ENCODE measurements at regions not wholly inside any gene's neighbourhood (a gene's known extent, or its start where the extent isn't known, plus 50 kb on each side); places are given as distances from the start of the nearest gene placed in this dataset.

GRCh38 chr18:22018366-22018765 is 151.0 kb upstream of the GATA6 start (continued):
- TF ChIP-seq SOX13 (IDR thresholded peaks at IDR 0.05) (no peak), SOX13 (CRISPR knock-in tag; conservative IDR thresholded peaks at IDR 0.05 in 1 of 2, IDR thresholded peaks at IDR 0.05 in 1 of 2) (peak in 1 of 2 experiments; percentile 64; a peak in 1 of 4 replicates), BCL6 (CRISPR knock-in tag; IDR thresholded peaks at IDR 0.05) (peak; percentile 64), MZF1 (CRISPR knock-in tag; IDR thresholded peaks at IDR 0.05; ENCODE audit: borderline replicate concordance) (no peak), ZNF841 (CRISPR knock-in tag; IDR thresholded peaks at IDR 0.05; ENCODE audit: borderline replicate concordance) (no peak), HNRNPL (IDR thresholded peaks at IDR 0.05; ENCODE audit: low read depth, low read length) (no peak), ZKSCAN8 (CRISPR knock-in tag; IDR thresholded peaks at IDR 0.05; ENCODE audit: borderline replicate concordance) (no peak), CCAR2 (optimal IDR thresholded peaks at IDR 0.05; ENCODE audit: low read depth, low read length) (no peak), MTA1 (CRISPR knock-in tag; IDR thresholded peaks at IDR 0.05; ENCODE audit: borderline replicate concordance) (no peak), LCORL (IDR thresholded peaks at IDR 0.05) (no peak), LCORL (CRISPR knock-in tag; IDR thresholded peaks at IDR 0.05) (no peak), SRF (IDR thresholded peaks at IDR 0.05; ENCODE audit: low read depth, low read length) (no peak), KLF16 (CRISPR knock-in tag; IDR thresholded peaks at IDR 0.05) (0 out of 4 replicates have a peak, but pooled peaks of 1 of the 2 experiments have one; percentile 30), THRA (CRISPR knock-in tag; IDR thresholded peaks at IDR 0.05; ENCODE audit: borderline replicate concordance) (0 out of 2 replicates have a peak, but pooled peaks have one; percentile 20), GLMP (CRISPR knock-in tag; IDR thresholded peaks at IDR 0.05; ENCODE audit: borderline replicate concordance) (no peak), FOXP1 (IDR thresholded peaks at IDR 0.05) (0 out of 2 replicates have a peak, but pooled peaks have one; percentile 25), FOXP1 (CRISPR knock-in tag; IDR thresholded peaks at IDR 0.05) (peak; percentile 81), ZNF562 (CRISPR knock-in tag; IDR thresholded peaks at IDR 0.05; ENCODE audit: borderline replicate concordance) (no peak), KAT2B (IDR thresholded peaks at IDR 0.05; ENCODE audit: borderline replicate concordance, low read depth, low read length) (no peak), MTF1 (CRISPR knock-in tag; IDR thresholded peaks at IDR 0.05) (no peak), CEBPG (CRISPR knock-in tag; IDR thresholded peaks at IDR 0.05) (0 out of 2 replicates have a peak, but pooled peaks have one; percentile 25), ZNF614 (CRISPR knock-in tag; IDR thresholded peaks at IDR 0.05; ENCODE audit: borderline replicate concordance) (no peak), MAX (IDR thresholded peaks at IDR 0.05) (no peak), ZNF790 (CRISPR knock-in tag; IDR thresholded peaks at IDR 0.05; ENCODE audit: borderline replicate concordance) (no peak), ZNF850 (CRISPR knock-in tag; conservative IDR thresholded peaks at IDR 0.05) (no peak), RARA (CRISPR knock-in tag; IDR thresholded peaks at IDR 0.05) (peak; percentile 69)
- TF ChIP-seq, protein P1, sequence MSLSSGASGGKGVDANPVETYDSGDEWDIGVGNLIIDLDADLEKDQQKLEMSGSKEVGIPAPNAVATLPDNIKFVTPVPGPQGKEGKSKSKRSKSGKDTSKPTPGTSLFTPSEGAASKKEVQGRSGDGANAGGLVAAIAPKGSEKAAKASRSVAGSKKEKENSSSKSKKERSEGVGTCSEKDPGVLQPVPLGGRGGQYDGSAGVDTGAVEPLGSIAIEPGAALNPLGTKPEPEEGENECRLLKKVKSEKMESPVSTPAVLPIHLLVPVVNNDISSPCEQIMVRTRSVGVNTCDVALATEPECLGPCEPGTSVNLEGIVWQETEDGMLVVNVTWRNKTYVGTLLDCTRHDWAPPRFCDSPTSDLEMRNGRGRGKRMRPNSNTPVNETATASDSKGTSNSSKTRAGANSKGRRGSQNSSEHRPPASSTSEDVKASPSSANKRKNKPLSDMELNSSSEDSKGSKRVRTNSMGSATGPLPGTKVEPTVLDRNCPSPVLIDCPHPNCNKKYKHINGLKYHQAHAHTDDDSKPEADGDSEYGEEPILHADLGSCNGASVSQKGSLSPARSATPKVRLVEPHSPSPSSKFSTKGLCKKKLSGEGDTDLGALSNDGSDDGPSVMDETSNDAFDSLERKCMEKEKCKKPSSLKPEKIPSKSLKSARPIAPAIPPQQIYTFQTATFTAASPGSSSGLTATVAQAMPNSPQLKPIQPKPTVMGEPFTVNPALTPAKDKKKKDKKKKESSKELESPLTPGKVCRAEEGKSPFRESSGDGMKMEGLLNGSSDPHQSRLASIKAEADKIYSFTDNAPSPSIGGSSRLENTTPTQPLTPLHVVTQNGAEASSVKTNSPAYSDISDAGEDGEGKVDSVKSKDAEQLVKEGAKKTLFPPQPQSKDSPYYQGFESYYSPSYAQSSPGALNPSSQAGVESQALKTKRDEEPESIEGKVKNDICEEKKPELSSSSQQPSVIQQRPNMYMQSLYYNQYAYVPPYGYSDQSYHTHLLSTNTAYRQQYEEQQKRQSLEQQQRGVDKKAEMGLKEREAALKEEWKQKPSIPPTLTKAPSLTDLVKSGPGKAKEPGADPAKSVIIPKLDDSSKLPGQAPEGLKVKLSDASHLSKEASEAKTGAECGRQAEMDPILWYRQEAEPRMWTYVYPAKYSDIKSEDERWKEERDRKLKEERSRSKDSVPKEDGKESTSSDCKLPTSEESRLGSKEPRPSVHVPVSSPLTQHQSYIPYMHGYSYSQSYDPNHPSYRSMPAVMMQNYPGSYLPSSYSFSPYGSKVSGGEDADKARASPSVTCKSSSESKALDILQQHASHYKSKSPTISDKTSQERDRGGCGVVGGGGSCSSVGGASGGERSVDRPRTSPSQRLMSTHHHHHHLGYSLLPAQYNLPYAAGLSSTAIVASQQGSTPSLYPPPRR (CRISPR knock-in tag; IDR thresholded peaks at IDR 0.05; ENCODE audit: borderline replicate concordance): peak; percentile 51; the same call in 1 of the 2 replicates
